Neural cell (in vitro differentiated cells): ENCODE measurements at regions not wholly inside any gene's neighbourhood (a gene's known extent, or its start where the extent isn't known, plus 50 kb on each side); places are given as distances from the start of the nearest gene placed in this dataset.

Source experiments
- H2AFZ ChIP-seq: fragments of 200-600, 300-800 bp; sonication (generic), shearing (Covaris generic); 2 replicates; pipeline ENCODE4 v1.6.0; 2014; ENCODE audit warnings: low read depth, mild to moderate bottlenecking, antibody characterized with exemption, low read length, moderate library complexity
- H3F3A ChIP-seq: fragments of 200-600 bp; shearing (Covaris generic); 2 replicates; pipeline ENCODE4 v1.6.1; 2016; ENCODE audit warnings: mild to moderate bottlenecking, moderate library complexity, mixed read lengths, antibody characterized with exemption, low read length; ENCODE audit not compliant: insufficient read depth, poor library complexity, severe bottlenecking
- H3K27ac ChIP-seq: fragments of 200-600, 300-800 bp; sonication (generic), shearing (Covaris generic); 2 replicates; pipeline ENCODE4 v1.5.1; 2014; ENCODE audit warnings: mild to moderate bottlenecking, low read length, moderate library complexity
- H3K27me3 ChIP-seq: fragments of 300-800, 200-600 bp; sonication (generic), shearing (Covaris generic); 2 replicates; pipeline ENCODE4 v1.6.0; 2014; ENCODE audit warnings: mild to moderate bottlenecking, low read depth, low read length, moderate library complexity; ENCODE audit not compliant: insufficient read depth
- H3K36me3 ChIP-seq: fragments of 300-800, 200-600 bp; sonication (generic), shearing (Covaris generic); 2 replicates; pipeline ENCODE4 v1.5.1; 2014; ENCODE audit warnings: mild to moderate bottlenecking, antibody characterized with exemption, low read length, moderate library complexity; ENCODE audit not compliant: insufficient read depth
- H3K4me2 ChIP-seq: fragments of 300-800, 200-600 bp; sonication (generic), shearing (Covaris generic); 2 replicates; pipeline ENCODE4 v1.6.0; 2014; ENCODE audit warnings: mild to moderate bottlenecking, low read length
- H3K4me3 ChIP-seq: fragments of 300-800, 200-600 bp; sonication (generic), shearing (Covaris generic); 2 replicates; pipeline ENCODE4 v1.5.1; 2014; ENCODE audit warnings: mild to moderate bottlenecking, low read length, moderate library complexity
- H3K79me2 ChIP-seq: fragments of 200-600 bp; shearing (Covaris generic); replicated peaks from 2 replicates; pipeline ENCODE4 v1.6.0; 2014; ENCODE audit warnings: mild to moderate bottlenecking, low read length, moderate library complexity; ENCODE audit not compliant: insufficient read depth
- H3K9ac ChIP-seq: fragments of 300-800, 200-600 bp; sonication (generic), shearing (Covaris generic); 2 replicates; pipeline ENCODE4 v1.6.1; 2016; ENCODE audit warnings: mild to moderate bottlenecking, low read length, mixed read lengths
- H3K9me2 ChIP-seq: fragments of 200-600 bp; shearing (Covaris generic); 2 replicates; pipeline ENCODE4 v1.6.1; 2016; ENCODE audit warnings: mild to moderate bottlenecking, low read length, mixed read lengths; ENCODE audit not compliant: insufficient read depth
- H3K9me3 ChIP-seq: fragments of 200-600, 300-800 bp; sonication (generic), shearing (Covaris generic); 2 replicates; pipeline ENCODE4 v1.6.1; 2016; ENCODE audit warnings: mild to moderate bottlenecking, mixed run types, low read length, moderate library complexity, mixed read lengths
- H4K20me1 ChIP-seq: fragments of 200-600 bp; shearing (Covaris generic); 2 replicates; pipeline ENCODE4 v1.6.1; 2016; ENCODE audit warnings: mild to moderate bottlenecking, mixed run types; ENCODE audit not compliant: insufficient read depth
- CTCF ChIP-seq: fragments of 450-650 bp; IDR thresholded peaks from 2 replicates; pipeline ENCODE4 v1.5.1; 2014; ENCODE audit warnings: antibody characterized with exemption, mild to moderate bottlenecking, moderate library complexity; ENCODE audit not compliant: poor library complexity, severe bottlenecking
- EP300 ChIP-seq: fragments of 450-650 bp; conservative IDR thresholded peaks from 2 replicates; pipeline ENCODE4 v1.6.1; 2014; ENCODE audit warnings: antibody characterized with exemption, mild to moderate bottlenecking, moderate library complexity; ENCODE audit not compliant: poor library complexity, severe bottlenecking
- EZH2 ChIP-seq: fragments of 200-600, 300-800 bp; shearing (Covaris generic), sonication (generic); IDR thresholded peaks from 2 replicates; pipeline ENCODE4 v1.6.1; 2014; ENCODE audit warnings: antibody characterized with exemption, low read length, borderline replicate concordance, mild to moderate bottlenecking; ENCODE audit not compliant: insufficient read depth, poor library complexity, severe bottlenecking
- MXI1 ChIP-seq: fragments of 450-650 bp; conservative IDR thresholded peaks from 2 replicates; pipeline ENCODE4 v1.6.1; 2014; ENCODE audit warnings: antibody characterized with exemption, mild to moderate bottlenecking; ENCODE audit not compliant: poor library complexity, severe bottlenecking
- POLR2AphosphoS5 ChIP-seq: IDR thresholded peaks from 2 replicates; pipeline ENCODE4 v1.6.1; 2012
- RAD21 ChIP-seq: fragments of 450-650 bp; conservative IDR thresholded peaks from 2 replicates; pipeline ENCODE4 v1.6.1; 2014; ENCODE audit warnings: antibody characterized with exemption, mild to moderate bottlenecking, moderate library complexity
- SMC3 ChIP-seq: fragments of 450-650 bp; conservative IDR thresholded peaks from 2 replicates; pipeline ENCODE4 v1.6.1; 2014; ENCODE audit warnings: antibody characterized with exemption, mild to moderate bottlenecking, moderate library complexity; ENCODE audit not compliant: poor library complexity
- TAF1 ChIP-seq: IDR thresholded peaks from 2 replicates; pipeline ENCODE4 v1.6.1; 2012; ENCODE audit warnings: low read depth
- TF ChIP-seq, protein P1 (sequence below): IDR thresholded peaks from 2 replicates; pipeline ENCODE4 v1.6.1; 2012; ENCODE audit warnings: borderline replicate concordance

GRCh38 chr10:71136036-71136721 is 76.2 kb upstream of the UNC5B start:
- no peaks in the 10 kb centered on the region for H3F3A ChIP-seq
- no peak for TF ChIP-seq RAD21
- peak; percentile 15 for TF ChIP-seq EP300
- no peak overlapping the region for H3K4me2 ChIP-seq
- no peaks in the 10 kb centered on the region for H4K20me1 ChIP-seq
- H3K4me3 ChIP-seq = no peak overlapping the region
- peak overlapping the region; percentile 39 for H3K27ac ChIP-seq
- no peaks in the 10 kb centered on the region for H3K9me3 ChIP-seq
- H3K79me2 ChIP-seq = no peaks in the 10 kb centered on the region
- no peaks in the 10 kb centered on the region for H3K36me3 ChIP-seq
- H3K27me3 ChIP-seq = no peaks in the 10 kb centered on the region
- H2AFZ ChIP-seq = no peak overlapping the region
- H3K9me2 ChIP-seq = no peaks in the 10 kb centered on the region
- no peak overlapping the region for H3K9ac ChIP-seq

GRCh38 chr10:71137701-71138100 is 74.7 kb upstream of the UNC5B start:
- Histone ChIP-seq H3K9me2 (no peaks in the 10 kb centered on the region), H3F3A (no peaks in the 10 kb centered on the region), H3K9ac (no peak overlapping the region), H3K36me3 (no peaks in the 10 kb centered on the region), H3K4me2 (no peak overlapping the region), H3K9me3 (no peaks in the 10 kb centered on the region), H3K27ac (no peak overlapping the region), H2AFZ (no peak overlapping the region), H3K4me3 (no peak overlapping the region), H3K27me3 (no peaks in the 10 kb centered on the region), H3K79me2 (no peaks in the 10 kb centered on the region), H4K20me1 (no peaks in the 10 kb centered on the region)
- no peak for TF ChIP-seq EZH2
- TF ChIP-seq POLR2AphosphoS5 = no peak
- TF ChIP-seq, protein P1, sequence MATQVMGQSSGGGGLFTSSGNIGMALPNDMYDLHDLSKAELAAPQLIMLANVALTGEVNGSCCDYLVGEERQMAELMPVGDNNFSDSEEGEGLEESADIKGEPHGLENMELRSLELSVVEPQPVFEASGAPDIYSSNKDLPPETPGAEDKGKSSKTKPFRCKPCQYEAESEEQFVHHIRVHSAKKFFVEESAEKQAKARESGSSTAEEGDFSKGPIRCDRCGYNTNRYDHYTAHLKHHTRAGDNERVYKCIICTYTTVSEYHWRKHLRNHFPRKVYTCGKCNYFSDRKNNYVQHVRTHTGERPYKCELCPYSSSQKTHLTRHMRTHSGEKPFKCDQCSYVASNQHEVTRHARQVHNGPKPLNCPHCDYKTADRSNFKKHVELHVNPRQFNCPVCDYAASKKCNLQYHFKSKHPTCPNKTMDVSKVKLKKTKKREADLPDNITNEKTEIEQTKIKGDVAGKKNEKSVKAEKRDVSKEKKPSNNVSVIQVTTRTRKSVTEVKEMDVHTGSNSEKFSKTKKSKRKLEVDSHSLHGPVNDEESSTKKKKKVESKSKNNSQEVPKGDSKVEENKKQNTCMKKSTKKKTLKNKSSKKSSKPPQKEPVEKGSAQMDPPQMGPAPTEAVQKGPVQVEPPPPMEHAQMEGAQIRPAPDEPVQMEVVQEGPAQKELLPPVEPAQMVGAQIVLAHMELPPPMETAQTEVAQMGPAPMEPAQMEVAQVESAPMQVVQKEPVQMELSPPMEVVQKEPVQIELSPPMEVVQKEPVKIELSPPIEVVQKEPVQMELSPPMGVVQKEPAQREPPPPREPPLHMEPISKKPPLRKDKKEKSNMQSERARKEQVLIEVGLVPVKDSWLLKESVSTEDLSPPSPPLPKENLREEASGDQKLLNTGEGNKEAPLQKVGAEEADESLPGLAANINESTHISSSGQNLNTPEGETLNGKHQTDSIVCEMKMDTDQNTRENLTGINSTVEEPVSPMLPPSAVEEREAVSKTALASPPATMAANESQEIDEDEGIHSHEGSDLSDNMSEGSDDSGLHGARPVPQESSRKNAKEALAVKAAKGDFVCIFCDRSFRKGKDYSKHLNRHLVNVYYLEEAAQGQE = no peak
- TF ChIP-seq MXI1 = no peak
- TF ChIP-seq EP300 = no peak

DNA sequence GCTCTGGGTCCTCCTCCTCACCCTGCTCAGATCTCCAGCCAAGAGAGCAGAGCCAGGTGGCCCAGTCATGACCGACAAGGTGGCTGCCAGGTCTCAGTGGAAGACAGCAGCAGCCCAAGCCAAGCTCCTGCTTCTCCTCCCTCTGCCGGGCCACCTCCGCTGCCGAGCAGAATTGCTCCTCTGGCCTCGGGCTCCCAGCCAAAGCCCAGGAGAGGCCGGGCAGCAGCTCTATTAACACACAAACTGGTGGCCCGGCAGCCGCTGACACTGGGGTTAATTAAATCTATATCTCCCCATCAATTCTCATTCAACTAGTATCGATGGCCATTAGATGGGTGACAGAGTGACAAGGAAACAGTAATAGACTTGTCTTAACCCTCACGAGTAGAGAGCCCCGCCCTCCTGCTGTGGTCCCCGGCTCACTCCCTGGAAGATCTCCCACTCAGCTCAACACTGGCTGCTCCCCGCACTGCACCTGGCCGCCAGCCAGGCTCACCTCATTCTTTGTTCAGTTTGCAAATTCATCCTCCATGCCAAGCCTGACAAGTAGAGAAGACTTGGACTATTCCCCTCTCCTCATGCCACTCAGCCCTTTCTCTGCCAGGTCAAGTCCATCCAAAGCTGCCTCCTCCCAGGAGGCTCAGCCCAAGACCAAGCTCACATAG is 74.1 kb upstream of the UNC5B start:
- H3K9ac ChIP-seq = no peak overlapping the region
- H3K27me3 ChIP-seq = no peaks in the 10 kb centered on the region
- H3K36me3 ChIP-seq = no peaks in the 10 kb centered on the region
- no peak overlapping the region for H3K27ac ChIP-seq
- H3K4me3 ChIP-seq = no peak overlapping the region
- H3K79me2 ChIP-seq = no peaks in the 10 kb centered on the region
- H3K4me2 ChIP-seq = no peak overlapping the region
- H4K20me1 ChIP-seq = no peaks in the 10 kb centered on the region
- H2AFZ ChIP-seq = no peak overlapping the region
- H3K9me2 ChIP-seq = no peaks in the 10 kb centered on the region
- no peaks in the 10 kb centered on the region for H3K9me3 ChIP-seq
- no peaks in the 10 kb centered on the region for H3F3A ChIP-seq
- TF ChIP-seq, protein P1 = no peak
- TF ChIP-seq RAD21 = no peak
- TF ChIP-seq POLR2AphosphoS5 = no peak
- no peak for TF ChIP-seq MXI1
- TF ChIP-seq CTCF = no peak
- no peak for TF ChIP-seq TAF1
- TF ChIP-seq EP300 = no peak
- no peak for TF ChIP-seq SMC3
- TF ChIP-seq EZH2 = no peak
